CD4-positive, alpha-beta T cell (primary cell): ENCODE measurements at regions not wholly inside any gene's neighbourhood (a gene's known extent, or its start where the extent isn't known, plus 50 kb on each side); places are given as distances from the start of the nearest gene placed in this dataset.

ENCODE experiments used
- ATAC-seq: fragments of 200-7000 bp; cut with Tn5 transposase; one replicate; pipeline ENCODE4 v1.10.0; 2022; ENCODE audit warnings: mild to moderate bottlenecking; ENCODE audit not compliant: poor library complexity
- CTCF ChIA-PET: fragments of 350-600 bp; sonication (Branson Sonifier 250); formaldehyde crosslinking; loops from one replicate; lab custom pipeline; 2021; ENCODE audit warnings: antibody characterized with exemption, inconsistent platforms; lab: Charles Lee
- POLR2A ChIA-PET: fragments of 350-600 bp; sonication (Branson Sonifier 250); formaldehyde crosslinking; loops from one replicate; lab custom pipeline; 2021; ENCODE audit warnings: antibody characterized with exemption, inconsistent platforms; lab: Charles Lee
- DNase-seq, 14 experiments: peaks; one replicate each; pipeline ENCODE4 v3.0.0-alpha.2; 2013 to 2020; ENCODE audit warnings: mixed read lengths in 2 of 14
- H3K27ac ChIP-seq, 2 donors: one replicate each; pipeline versions ENCODE4 v1.5.1 to v1.7.0; 2013; ENCODE audit warnings: low read length in 2 of 2, low read depth in 1 of 2, mild to moderate bottlenecking in 1 of 2
- H3K27me3 ChIP-seq, 2 experiments: 1 replicate in 1 of 2; 2 replicates in 1 of 2; pipeline versions ENCODE4 v1.6.1 to v1.7.0; 2013; ENCODE audit warnings: low read length in 2 of 2, control low read depth in 1 of 2, mild to moderate bottlenecking in 1 of 2, moderate library complexity in 1 of 2; ENCODE audit not compliant: insufficient read depth in 2 of 2, control insufficient read depth in 1 of 2
- H3K36me3 ChIP-seq: one replicate; pipeline ENCODE4 v1.6.1; 2013; ENCODE audit warnings: low read length, control low read depth; ENCODE audit not compliant: insufficient read depth
- H3K4me1 ChIP-seq: one replicate; pipeline ENCODE4 v1.6.1; 2013; ENCODE audit warnings: low read length, control low read depth; ENCODE audit not compliant: insufficient read depth
- H3K4me3 ChIP-seq: one replicate; pipeline ENCODE4 v1.5.1; 2013; ENCODE audit warnings: mild to moderate bottlenecking, low read length, moderate library complexity
- H3K9me3 ChIP-seq, 2 experiments: 1 replicate in 1 of 2; 2 replicates in 1 of 2; pipeline versions ENCODE4 v1.6.1 to v1.7.0; 2013; ENCODE audit warnings: low read length in 2 of 2, mild to moderate bottlenecking in 2 of 2, control low read depth in 1 of 2, moderate library complexity in 1 of 2; ENCODE audit not compliant: control insufficient read depth in 1 of 2, insufficient read depth in 1 of 2
- H3K27ac Mint-ChIP-seq: one replicate; pipeline ENCODE4 v1.8.0; 2020; ENCODE audit warnings: mixed read lengths
- H3K27me3 Mint-ChIP-seq: one replicate; pipeline ENCODE4 v1.8.0; 2021; ENCODE audit warnings: mixed read lengths
- H3K36me3 Mint-ChIP-seq: one replicate; pipeline ENCODE4 v1.8.0; 2021; ENCODE audit warnings: low read depth, mixed read lengths
- H3K4me1 Mint-ChIP-seq: one replicate; pipeline ENCODE4 v1.8.0; 2021; ENCODE audit warnings: low read depth, mixed read lengths
- H3K4me3 Mint-ChIP-seq: one replicate; pipeline ENCODE4 v1.8.0; 2020; ENCODE audit warnings: mild to moderate bottlenecking, mixed read lengths
- H3K9me3 Mint-ChIP-seq: one replicate; pipeline ENCODE4 v1.8.0; 2020; ENCODE audit warnings: mixed read lengths
- CTCF ChIP-seq: fragments of 200-600 bp; IDR thresholded peaks from one replicate; pipeline ENCODE4 v1.8.0; 2022; ENCODE audit warnings: antibody characterized with exemption, mild to moderate bottlenecking
- intact Hi-C, 2 experiments: fragments of 100-400 bp; cut with DNase I in 1 of 2; cut with micrococcal nuclease in 1 of 2; formaldehyde crosslinking; loops; one replicate each; pipeline versions ENCODE4 v1.15.1 to v1.9.0; 2023 to 2025; cut with DNase I, micrococcal nuclease

GRCh38 chr15:57878573-57878972 lies 172.1 kb downstream of the POLR2M start:
- no peaks in the 10 kb centered on the region for H3K4me1 Mint-ChIP-seq
- H3K4me3 Mint-ChIP-seq: no peak overlapping the region

GRCh38 chr15:57881361-57881760 lies 174.8 kb downstream of the POLR2M start:
- H3K27ac Mint-ChIP-seq: no peak overlapping the region

More at GRCh38 chr15:57878573-57878972, 172.1 kb downstream of the POLR2M start:
- H3K9me3 Mint-ChIP-seq: peaks cover 5% of the 10 kb centered on the region
- no peak for DNase-seq
- Histone ChIP-seq H3K27ac (no peak overlapping the region), H3K36me3 (no peaks in the 10 kb centered on the region), H3K4me3 (no peak overlapping the region), H3K27me3 (peaks cover 0 to 5% of the 10 kb centered on the region in 2 experiments), H3K4me1 (no peaks in the 10 kb centered on the region), H3K9me3 (peaks cover 5 to 17% of the 10 kb centered on the region in 2 experiments)
- H3K36me3 Mint-ChIP-seq: no peaks in the 10 kb centered on the region
- intact Hi-C loops: no loop called here
- H3K27me3 Mint-ChIP-seq: peaks cover 9% of the 10 kb centered on the region
- ChIA-PET CTCF (no interaction called here), POLR2A (no interaction called here)
- ATAC-seq: no peak
- TF ChIP-seq CTCF: no peak
- no peak overlapping the region for H3K27ac Mint-ChIP-seq

GRCh38 chr15:57881972-57882371 lies 175.5 kb downstream of the POLR2M start:
- H3K27me3 ChIP-seq: no peaks in the 10 kb centered on the region
- DNase-seq (no peak), ATAC-seq (no peak)
- H3K4me3 ChIP-seq: no peak overlapping the region
- intact Hi-C loops: no loop called here
- CTCF ChIA-PET: interaction anchor here (1.6 kb wide), 1 partner anchor 21 kb away, joined by 3 read pairs; no protein-coding TSS in a partner anchor
- Mint-ChIP-seq H3K9me3 (no peaks in the 10 kb centered on the region), H3K4me1 (no peaks in the 10 kb centered on the region), H3K27me3 (peaks cover 18% of the 10 kb centered on the region), H3K27ac (no peak overlapping the region), H3K4me3 (no peak overlapping the region), H3K36me3 (no peaks in the 10 kb centered on the region)
- no peak overlapping the region for H3K27ac ChIP-seq
- no peak for TF ChIP-seq CTCF
- H3K36me3 ChIP-seq: no peaks in the 10 kb centered on the region
- POLR2A ChIA-PET: no interaction called here
- no peaks in the 10 kb centered on the region for H3K9me3 ChIP-seq
- no peaks in the 10 kb centered on the region for H3K4me1 ChIP-seq

More at GRCh38 chr15:57881361-57881760, 174.8 kb downstream of the POLR2M start:
- DNase-seq (no peak), ATAC-seq (no peak)
- intact Hi-C loops: no loop called here
- H3K27ac ChIP-seq: no peak overlapping the region
- H3K27me3 ChIP-seq: no peaks in the 10 kb centered on the region
- no peaks in the 10 kb centered on the region for H3K9me3 Mint-ChIP-seq
- ChIA-PET CTCF (interaction anchor here (0.7 kb wide), 1 partner anchor 1529 kb away, joined by 4 read pairs; no protein-coding TSS in a partner anchor), POLR2A (no interaction called here)
- H3K4me1 ChIP-seq: no peaks in the 10 kb centered on the region
- H3K9me3 ChIP-seq: no peaks in the 10 kb centered on the region
- peaks cover 17% of the 10 kb centered on the region for H3K27me3 Mint-ChIP-seq
- H3K4me3 ChIP-seq: no peak overlapping the region
- H3K36me3 Mint-ChIP-seq: no peaks in the 10 kb centered on the region
- no peak for TF ChIP-seq CTCF
- no peaks in the 10 kb centered on the region for H3K36me3 ChIP-seq
- H3K4me3 Mint-ChIP-seq: no peak overlapping the region
- H3K4me1 Mint-ChIP-seq: no peaks in the 10 kb centered on the region
